ENCODE measurements at regions not wholly inside any gene's neighbourhood (a gene's known extent, or its start where the extent isn't known, plus 50 kb on each side); places are given as distances from the start of the nearest gene placed in this dataset.

- TF ChIP-seq FOSL1 (IDR thresholded peaks at IDR 0.05; ENCODE audit: insufficient read depth, low read depth, low read length): no peak
- TF ChIP-seq HDAC6 (IDR thresholded peaks at IDR 0.05; ENCODE audit: low read depth, low read length): no peak
- no peak for TF ChIP-seq JUND (IDR thresholded peaks at IDR 0.05; ENCODE audit: low read length)
Measured at GRCh38 chr13:103291226-103291625, 225.0 kb upstream of the SLC10A2 start (continued).
